K562 (cell line): ENCODE measurements at regions not wholly inside any gene's neighbourhood (a gene's known extent, or its start where the extent isn't known, plus 50 kb on each side); places are given as distances from the start of the nearest gene placed in this dataset.

Experiments
- CTCF ChIP-seq, 3 experiments: IDR thresholded peaks in 2 of 3; conservative IDR thresholded peaks in 1 of 3; 2 replicates each; pipeline ENCODE4 v1.5.1; 2011 to 2012; ENCODE audit warnings: low read length in 3 of 3, mild to moderate bottlenecking in 3 of 3, control low read depth in 2 of 3, improper control_type of control experiment in 1 of 3, inconsistent platforms in 1 of 3, low read depth in 1 of 3, mixed read lengths in 1 of 3, moderate library complexity in 1 of 3; ENCODE audit not compliant: insufficient read depth in 2 of 3
- FOXJ3 ChIP-seq: sonication (generic); formaldehyde crosslinking; IDR thresholded peaks from 2 replicates; pipeline ENCODE4 v1.4.0; 2020; ENCODE audit warnings: mild to moderate bottlenecking, missing genetic modification reagents
- GATAD2A ChIP-seq: fragments of 450-650 bp; IDR thresholded peaks from 2 replicates; pipeline ENCODE4 v1.6.1; 2017
- TF ChIP-seq, protein P1 (sequence below): fragments of 250-450 bp; sonication (Bioruptor Pico); IDR thresholded peaks from 2 replicates; pipeline ENCODE4 v1.8.0; 2022; ENCODE audit warnings: moderate library complexity, mild to moderate bottlenecking, inconsistent platforms

DNA sequence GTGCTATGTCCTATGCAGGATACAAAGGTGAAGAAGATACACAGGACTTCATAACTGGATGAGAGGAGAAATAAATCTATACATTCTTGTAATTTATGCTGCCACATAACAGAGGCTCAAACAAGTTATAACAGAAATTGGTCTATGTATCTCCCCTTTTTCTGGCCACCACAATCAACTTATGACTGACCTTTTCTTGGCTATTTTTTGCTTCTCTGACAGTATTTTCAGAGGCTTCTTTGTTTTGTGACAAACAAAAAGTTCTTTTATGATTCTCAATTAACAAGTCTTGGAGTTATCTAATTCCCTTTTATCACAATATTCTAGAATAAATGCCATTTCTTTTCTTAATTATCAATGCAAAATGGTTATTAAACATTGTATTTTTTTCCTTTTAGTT lies 953.0 kb upstream of the ZWINT start:
- no peak for TF ChIP-seq FOXJ3
- no peak for TF ChIP-seq GATAD2A
- TF ChIP-seq CTCF (IDR thresholded peaks at IDR 0.05 in 2 of 3, conservative IDR thresholded peaks at IDR 0.05 in 1 of 3; ENCODE audit: insufficient read depth in 2 of 3, low read depth in 1 of 3, low read length in 3 of 3), result no peak
- TF ChIP-seq, protein P1, sequence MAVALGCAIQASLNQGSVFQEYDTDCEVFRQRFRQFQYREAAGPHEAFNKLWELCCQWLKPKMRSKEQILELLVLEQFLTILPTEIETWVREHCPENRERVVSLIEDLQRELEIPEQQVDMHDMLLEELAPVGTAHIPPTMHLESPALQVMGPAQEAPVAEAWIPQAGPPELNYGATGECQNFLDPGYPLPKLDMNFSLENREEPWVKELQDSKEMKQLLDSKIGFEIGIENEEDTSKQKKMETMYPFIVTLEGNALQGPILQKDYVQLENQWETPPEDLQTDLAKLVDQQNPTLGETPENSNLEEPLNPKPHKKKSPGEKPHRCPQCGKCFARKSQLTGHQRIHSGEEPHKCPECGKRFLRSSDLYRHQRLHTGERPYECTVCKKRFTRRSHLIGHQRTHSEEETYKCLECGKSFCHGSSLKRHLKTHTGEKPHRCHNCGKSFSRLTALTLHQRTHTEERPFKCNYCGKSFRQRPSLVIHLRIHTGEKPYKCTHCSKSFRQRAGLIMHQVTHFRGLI, result no peak
